Body of pancreas (tissue), 4 donors: ENCODE measurements at regions not wholly inside any gene's neighbourhood (a gene's known extent, or its start where the extent isn't known, plus 50 kb on each side); places are given as distances from the start of the nearest gene placed in this dataset.

Experiments used
- CTCF ChIP-seq, 7 experiments: fragments of 450-650 bp in 4 of 7; fragments of 200-600 bp in 3 of 7; sonication (generic) in 3 of 7; IDR thresholded peaks; one replicate each; pipeline ENCODE4 v1.5.1; 2016 to 2019; ENCODE audit warnings: antibody characterized with exemption in 7 of 7
- POLR2A ChIP-seq, 3 donors: fragments of 450-650 bp; IDR thresholded peaks; one replicate each; pipeline ENCODE4 v1.6.1; 2016; ENCODE audit warnings: antibody characterized with exemption in 3 of 3, mild to moderate bottlenecking in 2 of 3

- no peak for TF ChIP-seq CTCF (IDR thresholded peaks at IDR 0.05)
- TF ChIP-seq POLR2A (IDR thresholded peaks at IDR 0.05), result no peak
Observed at GRCh38 chr5:4661326-4661725, 478.8 kb upstream of the ADAMTS16 start.
